HCT116 (cell line): ENCODE measurements at regions not wholly inside any gene's neighbourhood (a gene's known extent, or its start where the extent isn't known, plus 50 kb on each side); places are given as distances from the start of the nearest gene placed in this dataset.

Experiments
- POLR2A ChIP-seq: IDR thresholded peaks from 2 replicates; pipeline ENCODE4 v1.7.0; 2011; ENCODE audit warnings: borderline replicate concordance; ENCODE audit not compliant: insufficient read depth, insufficient read length; ENCODE audit errors: extremely low read depth
- TCF7L2 ChIP-seq: IDR thresholded peaks from 2 replicates; pipeline ENCODE4 v1.7.0; 2011; ENCODE audit warnings: borderline replicate concordance, inconsistent platforms; ENCODE audit not compliant: insufficient read depth, insufficient read length; ENCODE audit errors: extremely low read depth
- ZFX ChIP-seq: fragments of 450-650 bp; IDR thresholded peaks from 2 replicates; pipeline ENCODE4 v1.6.1; 2017
- TF ChIP-seq, protein P1 (sequence below), 3 experiments: fragments of 200-600 bp in 1 of 3; sonication (generic) in 1 of 3; IDR thresholded peaks in 2 of 3; conservative IDR thresholded peaks in 1 of 3; 2 replicates each; pipeline ENCODE4 v1.5.1; 2012 to 2017; ENCODE audit warnings: low read depth in 2 of 3, low read length in 2 of 3, antibody characterized with exemption in 1 of 3, borderline replicate concordance in 1 of 3, control low read depth in 1 of 3, mild to moderate bottlenecking in 1 of 3, mixed read lengths in 1 of 3, mixed run types in 1 of 3, moderate library complexity in 1 of 3; ENCODE audit not compliant: insufficient read depth in 1 of 3

DNA sequence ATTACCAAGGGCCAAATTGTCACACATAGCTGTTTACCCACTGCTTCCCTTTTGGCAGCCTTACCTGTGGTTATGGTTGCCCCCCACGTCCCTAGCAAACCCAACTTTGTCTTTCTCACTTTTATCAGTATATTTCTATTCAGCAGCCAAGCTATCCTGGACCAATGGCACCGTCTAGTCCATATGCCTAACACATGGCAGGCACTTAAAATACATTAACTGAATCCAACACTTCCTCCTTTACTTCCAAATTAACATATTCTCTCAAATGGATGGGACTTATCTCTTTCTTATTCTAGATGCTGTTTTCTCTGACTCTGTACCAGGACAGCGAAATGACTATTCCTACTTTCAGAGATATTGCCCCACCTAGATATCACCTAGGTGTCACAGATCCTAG, 50.9 kb upstream of the SLC44A1 start:
- TF ChIP-seq, protein P1, sequence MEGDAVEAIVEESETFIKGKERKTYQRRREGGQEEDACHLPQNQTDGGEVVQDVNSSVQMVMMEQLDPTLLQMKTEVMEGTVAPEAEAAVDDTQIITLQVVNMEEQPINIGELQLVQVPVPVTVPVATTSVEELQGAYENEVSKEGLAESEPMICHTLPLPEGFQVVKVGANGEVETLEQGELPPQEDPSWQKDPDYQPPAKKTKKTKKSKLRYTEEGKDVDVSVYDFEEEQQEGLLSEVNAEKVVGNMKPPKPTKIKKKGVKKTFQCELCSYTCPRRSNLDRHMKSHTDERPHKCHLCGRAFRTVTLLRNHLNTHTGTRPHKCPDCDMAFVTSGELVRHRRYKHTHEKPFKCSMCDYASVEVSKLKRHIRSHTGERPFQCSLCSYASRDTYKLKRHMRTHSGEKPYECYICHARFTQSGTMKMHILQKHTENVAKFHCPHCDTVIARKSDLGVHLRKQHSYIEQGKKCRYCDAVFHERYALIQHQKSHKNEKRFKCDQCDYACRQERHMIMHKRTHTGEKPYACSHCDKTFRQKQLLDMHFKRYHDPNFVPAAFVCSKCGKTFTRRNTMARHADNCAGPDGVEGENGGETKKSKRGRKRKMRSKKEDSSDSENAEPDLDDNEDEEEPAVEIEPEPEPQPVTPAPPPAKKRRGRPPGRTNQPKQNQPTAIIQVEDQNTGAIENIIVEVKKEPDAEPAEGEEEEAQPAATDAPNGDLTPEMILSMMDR (IDR thresholded peaks at IDR 0.05 in 2 of 3, conservative IDR thresholded peaks at IDR 0.05 in 1 of 3; ENCODE audit: borderline replicate concordance in 1 of 3, insufficient read depth in 1 of 3, low read depth in 2 of 3, low read length in 2 of 3) = no peak
- TF ChIP-seq POLR2A = no peak
- no peak for TF ChIP-seq TCF7L2
- TF ChIP-seq ZFX = no peak
